H1 (cell line): ENCODE measurements at regions not wholly inside any gene's neighbourhood (a gene's known extent, or its start where the extent isn't known, plus 50 kb on each side); places are given as distances from the start of the nearest gene placed in this dataset.

Experiments
- CTCF ChIA-PET: fragments of 300-600 bp; sonication (Branson Sonifier 250); formaldehyde crosslinking; loops from one replicate; lab custom pipeline; 2021; ENCODE audit not compliant: partially characterized antibody; lab: Charles Lee
- POLR2A ChIA-PET: fragments of 300-600 bp; sonication (Branson Sonifier 250); formaldehyde crosslinking; loops from one replicate; lab custom pipeline; 2021; ENCODE audit warnings: inconsistent platforms; ENCODE audit not compliant: partially characterized antibody; lab: Charles Lee
- DNase-seq, 2 experiments: peaks; one replicate each; pipeline versions ENCODE4 v3.0.0 to v3.0.0-alpha.2; 2010 to 2022; ENCODE audit warnings: low spot score in 2 of 2, low read depth in 1 of 2, mixed read lengths in 1 of 2
- FAIRE-seq: peaks from 2 replicates; lab custom pipeline; 2011; peaks lifted over from hg19 to GRCh38; lab: Jason Lieb, UNC
- H2AFZ ChIP-seq: 2 replicates; pipeline ENCODE4 v1.8.1; 2012; ENCODE audit warnings: low read length, inconsistent platforms
- H2AK5ac ChIP-seq: 2 replicates; pipeline ENCODE4 v1.6.1; 2013; ENCODE audit warnings: low read depth, low read length
- H2BK120ac ChIP-seq: replicated peaks from 2 replicates; pipeline ENCODE3; 2013; ENCODE audit warnings: low read depth, low read length, inconsistent platforms
- H2BK12ac ChIP-seq: 2 replicates; pipeline ENCODE4 v1.6.1; 2013; ENCODE audit warnings: low read depth, low read length
- H2BK15ac ChIP-seq: 2 replicates; pipeline ENCODE4 v1.6.1; 2013; ENCODE audit warnings: low read length
- H2BK20ac ChIP-seq: 2 replicates; pipeline ENCODE4 v1.6.1; 2013; ENCODE audit warnings: low read length
- H2BK5ac ChIP-seq: 2 replicates; pipeline ENCODE4 v1.6.1; 2013; ENCODE audit warnings: low read depth, low read length
- H3K14ac ChIP-seq: 2 replicates; pipeline ENCODE4 v1.6.1; 2013; ENCODE audit warnings: inconsistent platforms; ENCODE audit not compliant: insufficient read length
- H3K18ac ChIP-seq: 2 replicates; pipeline ENCODE4 v1.6.1; 2013; ENCODE audit warnings: low read length; ENCODE audit errors: extremely low read depth
- H3K23ac ChIP-seq: 2 replicates; pipeline ENCODE4 v1.6.1; 2013; ENCODE audit warnings: inconsistent platforms; ENCODE audit not compliant: insufficient read length
- H3K23me2 ChIP-seq: 2 replicates; pipeline ENCODE4 v1.6.1; 2013; ENCODE audit warnings: low read depth, low read length
- H3K27ac ChIP-seq: 2 replicates; pipeline ENCODE4 v1.6.1; 2011; ENCODE audit warnings: low read depth, low read length, inconsistent platforms
- H3K27me3 ChIP-seq, 4 experiments: replicated peaks in 1 of 4; 1 replicate in 1 of 4; 2 replicates in 3 of 4; pipeline versions ENCODE4 v1.6.1 to v1.8.1; 2011 to 2013; ENCODE audit warnings: low read length in 3 of 4, mild to moderate bottlenecking in 3 of 4, inconsistent platforms in 2 of 4, mixed read lengths in 2 of 4, moderate library complexity in 1 of 4; ENCODE audit not compliant: control insufficient read depth in 3 of 4, insufficient read depth in 3 of 4; ENCODE audit errors: extremely low read depth in 1 of 4
- H3K36me3 ChIP-seq, 4 experiments: 2 replicates each; pipeline versions ENCODE4 v1.6.1 to v1.8.1; 2011 to 2013; ENCODE audit warnings: mild to moderate bottlenecking in 4 of 4, low read length in 3 of 4, moderate library complexity in 2 of 4, control low read depth in 1 of 4, inconsistent platforms in 1 of 4; ENCODE audit not compliant: insufficient read depth in 4 of 4, control insufficient read depth in 2 of 4
- H3K4ac ChIP-seq: replicated peaks from 2 replicates; pipeline ENCODE3; 2013; ENCODE audit warnings: low read length, low read depth, mixed read lengths, inconsistent platforms; ENCODE audit not compliant: insufficient read length
- H3K4me1 ChIP-seq, 4 experiments: replicated peaks in 1 of 4; 1 replicate in 1 of 4; 2 replicates in 3 of 4; pipeline versions ENCODE4 v1.6.1 to v1.8.1; 2011 to 2013; ENCODE audit warnings: low read length in 3 of 4, inconsistent platforms in 2 of 4, mixed read lengths in 1 of 4; ENCODE audit not compliant: insufficient read depth in 4 of 4, control insufficient read depth in 3 of 4
- H3K4me2 ChIP-seq, 2 experiments: 2 replicates each; pipeline versions ENCODE4 v1.6.1 to v1.8.1; 2011 to 2013; ENCODE audit warnings: low read depth in 2 of 2, low read length in 2 of 2, control low read depth in 1 of 2, inconsistent platforms in 1 of 2, mild to moderate bottlenecking in 1 of 2; ENCODE audit not compliant: insufficient read depth in 1 of 2
- H3K4me3 ChIP-seq, 4 experiments: fragments of 200-600, 300-600 bp in 1 of 4; sonication (generic), shearing (Covaris generic), sonication (Bioruptor Twin) in 1 of 4; 2 replicates each; pipeline versions ENCODE4 v1.5.1 to v1.8.1; 2011 to 2016; ENCODE audit warnings: low read length in 4 of 4, low read depth in 3 of 4, control low read depth in 2 of 4, inconsistent platforms in 2 of 4, mild to moderate bottlenecking in 2 of 4, mixed read lengths in 1 of 4, moderate library complexity in 1 of 4; ENCODE audit not compliant: insufficient read depth in 2 of 4; ENCODE audit errors: extremely low read depth in 1 of 4
- H3K56ac ChIP-seq: replicated peaks from 2 replicates; pipeline ENCODE3; 2013; ENCODE audit warnings: low read depth, mild to moderate bottlenecking, mixed read lengths, low read length, inconsistent platforms; ENCODE audit not compliant: insufficient read length
- H3K79me1 ChIP-seq: 2 replicates; pipeline ENCODE4 v1.6.1; 2013; ENCODE audit warnings: low read depth, low read length, control low read depth
- H3K79me2 ChIP-seq, 2 experiments: 2 replicates each; pipeline versions ENCODE4 v1.6.1 to v1.8.1; 2012 to 2013; ENCODE audit warnings: low read length in 2 of 2, mild to moderate bottlenecking in 2 of 2, inconsistent platforms in 1 of 2; ENCODE audit not compliant: insufficient read depth in 2 of 2, control insufficient read depth in 1 of 2
- H3K9ac ChIP-seq, 4 experiments: replicated peaks in 1 of 4; 1 replicate in 1 of 4; 2 replicates in 3 of 4; pipeline versions ENCODE4 v1.6.1 to v1.8.1; 2011 to 2013; ENCODE audit warnings: low read depth in 3 of 4, low read length in 3 of 4, control low read depth in 2 of 4, mild to moderate bottlenecking in 2 of 4, moderate library complexity in 2 of 4, inconsistent platforms in 1 of 4; ENCODE audit errors: extremely low read depth in 1 of 4
- H3K9me3 ChIP-seq, 2 experiments: 2 replicates each; pipeline versions ENCODE4 v1.6.1 to v1.8.1; 2012 to 2013; ENCODE audit warnings: mild to moderate bottlenecking in 2 of 2, moderate library complexity in 2 of 2, control low read depth in 1 of 2, inconsistent platforms in 1 of 2, low read depth in 1 of 2, low read length in 1 of 2, mixed read lengths in 1 of 2; ENCODE audit not compliant: insufficient read depth in 2 of 2
- H4K20me1 ChIP-seq, 2 experiments: replicated peaks in 1 of 2; 2 replicates each; pipeline versions ENCODE3 to v1.8.1; 2011 to 2013; ENCODE audit warnings: inconsistent platforms in 2 of 2, low read length in 2 of 2, mild to moderate bottlenecking in 1 of 2; ENCODE audit not compliant: insufficient read depth in 2 of 2, control insufficient read depth in 1 of 2
- H4K5ac ChIP-seq: 2 replicates; pipeline ENCODE4 v1.6.1; 2013; ENCODE audit warnings: low read length, low read depth, mixed read lengths, inconsistent platforms; ENCODE audit not compliant: insufficient read length
- H4K8ac ChIP-seq: 2 replicates; pipeline ENCODE4 v1.8.0; 2013; ENCODE audit warnings: mild to moderate bottlenecking, moderate library complexity, low read length, inconsistent platforms; ENCODE audit not compliant: insufficient read depth; ENCODE audit errors: extremely low read depth
- H4K91ac ChIP-seq: replicated peaks from 2 replicates; pipeline ENCODE3; 2013; ENCODE audit warnings: low read length, mixed read lengths, inconsistent platforms; ENCODE audit not compliant: insufficient read length
- ATF2 ChIP-seq: IDR thresholded peaks from 2 replicates; pipeline ENCODE4 v1.6.1; 2012; ENCODE audit warnings: low read length, inconsistent platforms
- CEBPB ChIP-seq: IDR thresholded peaks from 2 replicates; pipeline ENCODE4 v1.6.1; 2012; ENCODE audit warnings: low read depth, low read length
- RNF2 ChIP-seq: fragments of 200-900, 300-1000 bp; sonication (generic); IDR thresholded peaks from 2 replicates; pipeline ENCODE4 v1.7.1; 2016; ENCODE audit warnings: borderline replicate concordance, low read depth, mild to moderate bottlenecking, antibody characterized with exemption, low read length; ENCODE audit not compliant: poor library complexity, severe bottlenecking; ENCODE audit errors: missing control alignments
- SP2 ChIP-seq: IDR thresholded peaks from 2 replicates; pipeline ENCODE4 v1.6.1; 2012; ENCODE audit warnings: mild to moderate bottlenecking, low read length, inconsistent platforms
- SP4 ChIP-seq: IDR thresholded peaks from 2 replicates; pipeline ENCODE4 v1.6.1; 2012; ENCODE audit warnings: low read length, inconsistent platforms
- WGBS, 2 experiments: shearing (Covaris generic) in 1 of 2; methylation state at CpG; one replicate each; pipeline versions ENCODE4 v1.1.6 to v1.1.7; 2013 to 2015; ENCODE audit warnings: low lambda C conversion rate in 2 of 2, mixed read lengths in 2 of 2, inconsistent platforms in 1 of 2, low coverage in 1 of 2, missing lambda C conversion rate in 1 of 2; ENCODE audit not compliant: insufficient replicate concordance in 2 of 2, insufficient coverage in 1 of 2, insufficient read length in 1 of 2; ENCODE audit errors: extremely low coverage in 1 of 2, missing lambda C conversion rate in 1 of 2; 5-methylcytosine and 5-hydroxymethylcytosine counted together

- H2BK5ac ChIP-seq: no peak overlapping the region
- H4K20me1 ChIP-seq: no peaks in the 10 kb centered on the region
- DNase-seq: no peak
- no peak overlapping the region for H3K56ac ChIP-seq
- no peak overlapping the region for H2AK5ac ChIP-seq
- no peak overlapping the region for H4K91ac ChIP-seq
- no peak overlapping the region for H3K4me3 ChIP-seq
- TF ChIP-seq SP2 (no peak), RNF2 (no peak), ATF2 (no peak), CEBPB (no peak), SP4 (no peak)
- TF ChIP-seq, all 59 proteins: peak for 0
- no peak overlapping the region for H3K4ac ChIP-seq
- no peak overlapping the region for H2BK12ac ChIP-seq
- H3K23me2 ChIP-seq: no peaks in the 10 kb centered on the region
- no peaks in the 10 kb centered on the region for H3K79me1 ChIP-seq
- no peak overlapping the region for H3K4me2 ChIP-seq
- no peaks in the 10 kb centered on the region; a peak in 3 of 7 replicates for H3K27me3 ChIP-seq
- no peak overlapping the region for H4K5ac ChIP-seq
- H3K18ac ChIP-seq: no peak overlapping the region
- no peaks in the 10 kb centered on the region for H3K79me2 ChIP-seq
- CTCF ChIA-PET: interaction anchor here (0.6 kb wide), 2 partner anchors 428 to 433 kb away, joined by 3 read pairs; no protein-coding TSS in a partner anchor
- POLR2A ChIA-PET: no interaction called here
- no peak overlapping the region for H2AFZ ChIP-seq
- FAIRE-seq: no peak
- peaks cover 0 to 9% (median 2%) of the 10 kb centered on the region in 4 experiments; a peak in 3 of 7 replicates for H3K4me1 ChIP-seq
- no peak overlapping the region for H2BK20ac ChIP-seq
- 71% methylated on average over 1 of the region's 1 CpG; no CpG with 5 or more reads in 1 of the 2 experiments for WGBS, 2 experiments
- H3K9me3 ChIP-seq: peaks cover 0 to 7% of the 10 kb centered on the region in 2 experiments; a peak in 3 of 4 replicates
- H2BK120ac ChIP-seq: no peak overlapping the region
- no peak overlapping the region for H3K27ac ChIP-seq
- H4K8ac ChIP-seq: no peak overlapping the region
- H3K36me3 ChIP-seq: no peaks in the 10 kb centered on the region
- no peak overlapping the region for H3K14ac ChIP-seq
- H3K9ac ChIP-seq: no peak overlapping the region
- no peak overlapping the region for H3K23ac ChIP-seq
- no peak overlapping the region for H2BK15ac ChIP-seq
Observed at GRCh38 chr5:4232084-4232483, 636.5 kb downstream of the IRX1 start.
